Osteocyte (in vitro differentiated cells): ENCODE measurements at regions not wholly inside any gene's neighbourhood (a gene's known extent, or its start where the extent isn't known, plus 50 kb on each side); places are given as distances from the start of the nearest gene placed in this dataset.

ENCODE experiments used
- DNase-seq: peaks from one replicate; pipeline ENCODE4 v3.0.0; 2021; ENCODE audit warnings: mixed read lengths; ENCODE audit not compliant: unreplicated experiment; ENCODE audit errors: extremely low spot score
- H3K27ac Mint-ChIP-seq: one replicate; pipeline ENCODE4 v1.8.0; 2021; ENCODE audit warnings: mild to moderate bottlenecking, mixed read lengths; ENCODE audit not compliant: unreplicated experiment
- H3K27me3 Mint-ChIP-seq: one replicate; pipeline ENCODE4 v1.8.0; 2021; ENCODE audit warnings: mixed read lengths; ENCODE audit not compliant: unreplicated experiment
- H3K36me3 Mint-ChIP-seq: one replicate; pipeline ENCODE4 v1.8.0; 2021; ENCODE audit warnings: mixed read lengths; ENCODE audit not compliant: unreplicated experiment
- H3K4me1 Mint-ChIP-seq: one replicate; pipeline ENCODE4 v1.8.0; 2021; ENCODE audit warnings: mixed read lengths; ENCODE audit not compliant: unreplicated experiment
- H3K4me3 Mint-ChIP-seq: one replicate; pipeline ENCODE4 v1.8.0; 2021; ENCODE audit warnings: mild to moderate bottlenecking, moderate library complexity, mixed read lengths; ENCODE audit not compliant: unreplicated experiment
- H3K9me3 Mint-ChIP-seq: one replicate; pipeline ENCODE4 v1.8.0; 2021; ENCODE audit warnings: mixed read lengths; ENCODE audit not compliant: unreplicated experiment
- CTCF ChIP-seq: fragments of 200-600 bp; sonication (generic); IDR thresholded peaks from 2 replicates; pipeline ENCODE4 v1.5.0; 2021; ENCODE audit warnings: antibody characterized with exemption, mild to moderate bottlenecking, moderate library complexity

GRCh38 chr2:104774631-104775030 lies 79.3 kb upstream of the POU3F3 start:
- no peak for TF ChIP-seq CTCF
- Mint-ChIP-seq H3K4me3 (no peak overlapping the region), H3K9me3 (no peaks in the 10 kb centered on the region), H3K4me1 (peaks cover 23% of the 10 kb centered on the region), H3K27me3 (no peaks in the 10 kb centered on the region), H3K36me3 (peaks cover 8% of the 10 kb centered on the region), H3K27ac (peak overlapping the region; percentile 77)
- DNase-seq, result no peak

- no peaks in the 10 kb centered on the region for H3K27me3 Mint-ChIP-seq
- peaks cover 25% of the 10 kb centered on the region for H3K4me1 Mint-ChIP-seq
Measured at GRCh38 chr2:104777721-104778120, 76.2 kb upstream of the POU3F3 start.

DNA sequence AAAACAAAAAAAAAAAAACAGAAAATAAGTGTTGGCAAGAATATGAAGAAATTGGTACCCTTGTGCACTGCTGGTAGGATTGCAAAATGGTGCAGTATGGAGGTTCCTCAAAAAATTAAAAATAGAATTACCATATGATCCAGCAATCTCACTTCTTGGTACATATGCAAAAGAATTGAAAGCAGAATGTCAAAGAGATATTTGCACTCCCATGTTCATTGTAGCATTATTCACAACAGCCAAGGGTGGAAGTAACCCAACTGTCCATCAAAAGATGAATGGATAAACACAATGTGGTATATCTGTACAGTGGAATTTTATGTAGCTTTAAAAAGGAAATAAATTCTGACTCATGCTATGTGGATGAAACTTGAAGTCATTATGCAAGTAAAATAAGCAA lies 72.8 kb upstream of the POU3F3 start:
- DNase-seq, result no peak
- H3K4me3 Mint-ChIP-seq, result no peak overlapping the region

More at GRCh38 chr2:104777721-104778120, 76.2 kb upstream of the POU3F3 start:
- H3K36me3 Mint-ChIP-seq, result no peaks in the 10 kb centered on the region
- no peak overlapping the region for H3K27ac Mint-ChIP-seq
- H3K9me3 Mint-ChIP-seq, result peaks cover 6% of the 10 kb centered on the region
- TF ChIP-seq CTCF, result no peak
- no peak overlapping the region for H3K4me3 Mint-ChIP-seq
- DNase-seq, result no peak

GRCh38 chr2:104784264-104784663 lies 69.7 kb upstream of the POU3F3 start:
- no peaks in the 10 kb centered on the region for H3K36me3 Mint-ChIP-seq
- H3K9me3 Mint-ChIP-seq, result peaks cover 6% of the 10 kb centered on the region
- no peak for DNase-seq
- TF ChIP-seq CTCF, result no peak
- no peak overlapping the region for H3K27ac Mint-ChIP-seq
- no peaks in the 10 kb centered on the region for H3K27me3 Mint-ChIP-seq
- H3K4me1 Mint-ChIP-seq, result peaks cover 12% of the 10 kb centered on the region
- no peak overlapping the region for H3K4me3 Mint-ChIP-seq

More for the DNA sequence above, 72.8 kb upstream of the POU3F3 start:
- Mint-ChIP-seq H3K9me3 (peaks cover 6% of the 10 kb centered on the region), H3K4me1 (peaks cover 7% of the 10 kb centered on the region), H3K27ac (no peak overlapping the region), H3K36me3 (no peaks in the 10 kb centered on the region), H3K27me3 (no peaks in the 10 kb centered on the region)
- no peak for TF ChIP-seq CTCF

GRCh38 chr2:104786204-104786603 lies 67.7 kb upstream of the POU3F3 start:
- H3K9me3 Mint-ChIP-seq, result peaks cover 5% of the 10 kb centered on the region
- no peak overlapping the region for H3K27ac Mint-ChIP-seq
- peaks cover 25% of the 10 kb centered on the region for H3K4me1 Mint-ChIP-seq
- DNase-seq, result no peak
- no peaks in the 10 kb centered on the region for H3K36me3 Mint-ChIP-seq
- no peak overlapping the region for H3K4me3 Mint-ChIP-seq
- no peaks in the 10 kb centered on the region for H3K27me3 Mint-ChIP-seq
- TF ChIP-seq CTCF, result no peak
